Lung (tissue), 11 donors: ENCODE measurements at regions not wholly inside any gene's neighbourhood (a gene's known extent, or its start where the extent isn't known, plus 50 kb on each side); places are given as distances from the start of the nearest gene placed in this dataset.

Experiments used
- ATAC-seq: fragments of 200-7000 bp; cut with Tn5 transposase; one replicate; pipeline ENCODE4 v1.9.1; 2020; ENCODE audit warnings: moderate number of reproducible peaks; ENCODE audit not compliant: insufficient read depth, low FRiP score
- DNase-seq, 3 donors: peaks; one replicate each; pipeline ENCODE4 v3.0.0-alpha.2; 2013 to 2017
- H3K27ac ChIP-seq, 2 donors: one replicate each; pipeline ENCODE4 v1.5.1; 2013; ENCODE audit warnings: mild to moderate bottlenecking in 2 of 2, moderate library complexity in 2 of 2, control low read depth in 1 of 2, inconsistent platforms in 1 of 2, low read depth in 1 of 2, low read length in 1 of 2
- H3K27me3 ChIP-seq, 3 donors: one replicate each; pipeline ENCODE4 v1.5.1; 2013; ENCODE audit warnings: low read length in 2 of 3; ENCODE audit not compliant: control insufficient read depth in 3 of 3, insufficient read depth in 3 of 3
- H3K36me3 ChIP-seq, 4 donors: one replicate each; pipeline ENCODE4 v1.5.1; 2013; ENCODE audit warnings: low read length in 4 of 4, mild to moderate bottlenecking in 1 of 4, moderate library complexity in 1 of 4; ENCODE audit not compliant: control insufficient read depth in 4 of 4, insufficient read depth in 4 of 4
- H3K4me1 ChIP-seq, 5 donors: one replicate each; pipeline ENCODE4 v1.5.1; 2013; ENCODE audit warnings: low read length in 5 of 5, mild to moderate bottlenecking in 2 of 5, moderate library complexity in 1 of 5; ENCODE audit not compliant: control insufficient read depth in 5 of 5, insufficient read depth in 5 of 5
- H3K4me3 ChIP-seq: one replicate; pipeline ENCODE4 v1.5.1; 2013; ENCODE audit warnings: mild to moderate bottlenecking, control low read depth, moderate library complexity
- H3K9ac ChIP-seq, 2 donors: one replicate each; pipeline ENCODE4 v1.5.1; 2013; ENCODE audit warnings: low read length in 2 of 2, control low read depth in 1 of 2; ENCODE audit not compliant: insufficient read depth in 1 of 2
- H3K9me3 ChIP-seq, 4 donors: one replicate each; pipeline ENCODE4 v1.5.1; 2013; ENCODE audit warnings: low read length in 3 of 4, mild to moderate bottlenecking in 1 of 4, moderate library complexity in 1 of 4; ENCODE audit not compliant: control insufficient read depth in 4 of 4, insufficient read depth in 3 of 4
- WGBS, 2 donors: extraction: QIAGEN DNeasy Blood & Tissue Kit; methylation state at CpG; one replicate each; pipeline ENCODE4 v1.1.7; 2013; 5-methylcytosine and 5-hydroxymethylcytosine counted together
- TF ChIP-seq, protein P1 (sequence below): IDR thresholded peaks from 2 replicates; pipeline ENCODE4 v1.5.1; 2012; ENCODE audit warnings: mild to moderate bottlenecking; ENCODE audit errors: control extremely low read depth, extremely low read depth
- donor health status: control.
- donor health status: control.
- donor health status: Bipolar disorder and iron deficiency.
- donor health status: healthy.
- donor health status: DM: yes; HTN: yes; CAD: no.

GRCh38 chr2:187155476-187155875 is 292.6 kb downstream of the CALCRL start:
- TF ChIP-seq, protein P1, sequence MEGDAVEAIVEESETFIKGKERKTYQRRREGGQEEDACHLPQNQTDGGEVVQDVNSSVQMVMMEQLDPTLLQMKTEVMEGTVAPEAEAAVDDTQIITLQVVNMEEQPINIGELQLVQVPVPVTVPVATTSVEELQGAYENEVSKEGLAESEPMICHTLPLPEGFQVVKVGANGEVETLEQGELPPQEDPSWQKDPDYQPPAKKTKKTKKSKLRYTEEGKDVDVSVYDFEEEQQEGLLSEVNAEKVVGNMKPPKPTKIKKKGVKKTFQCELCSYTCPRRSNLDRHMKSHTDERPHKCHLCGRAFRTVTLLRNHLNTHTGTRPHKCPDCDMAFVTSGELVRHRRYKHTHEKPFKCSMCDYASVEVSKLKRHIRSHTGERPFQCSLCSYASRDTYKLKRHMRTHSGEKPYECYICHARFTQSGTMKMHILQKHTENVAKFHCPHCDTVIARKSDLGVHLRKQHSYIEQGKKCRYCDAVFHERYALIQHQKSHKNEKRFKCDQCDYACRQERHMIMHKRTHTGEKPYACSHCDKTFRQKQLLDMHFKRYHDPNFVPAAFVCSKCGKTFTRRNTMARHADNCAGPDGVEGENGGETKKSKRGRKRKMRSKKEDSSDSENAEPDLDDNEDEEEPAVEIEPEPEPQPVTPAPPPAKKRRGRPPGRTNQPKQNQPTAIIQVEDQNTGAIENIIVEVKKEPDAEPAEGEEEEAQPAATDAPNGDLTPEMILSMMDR, result no peak
- peaks cover 0 to 8% (median 1%) of the 10 kb centered on the region in 4 donors for H3K9me3 ChIP-seq
- H3K4me3 ChIP-seq, result no peak overlapping the region
- 77 to 87% methylated on average over 1 of the region's 1 CpG for WGBS, 2 donors
- no peak for DNase-seq
- H3K27me3 ChIP-seq, result no peaks in the 10 kb centered on the region
- H3K27ac ChIP-seq, result no peak overlapping the region
- H3K9ac ChIP-seq, result no peak overlapping the region
- ATAC-seq, result no peak
- no peaks in the 10 kb centered on the region for H3K36me3 ChIP-seq
- no peaks in the 10 kb centered on the region for H3K4me1 ChIP-seq

DNA sequence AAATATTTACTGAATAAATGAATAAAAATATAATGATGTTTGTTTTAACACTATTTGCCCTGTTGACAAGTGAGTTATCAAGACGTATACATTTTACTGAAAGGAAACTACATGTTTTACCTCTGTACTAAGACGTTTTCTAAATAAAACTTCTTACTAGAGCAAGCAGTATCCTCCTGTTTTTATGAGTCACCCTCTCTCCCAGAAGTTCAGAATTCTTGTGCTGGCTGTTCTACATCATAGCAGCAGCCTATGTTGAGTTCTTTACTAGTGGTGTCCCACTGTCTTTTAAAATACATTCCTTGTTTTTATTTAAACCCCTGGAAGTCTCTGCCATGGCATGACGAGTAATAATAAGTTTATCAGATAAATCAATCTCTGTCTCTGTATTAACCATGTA is 297.4 kb downstream of the CALCRL start:
- Histone ChIP-seq H3K9ac (no peak overlapping the region), H3K4me1 (no peaks in the 10 kb centered on the region), H3K4me3 (no peak overlapping the region), H3K9me3 (no peaks in the 10 kb centered on the region), H3K27ac (no peak overlapping the region), H3K36me3 (no peaks in the 10 kb centered on the region), H3K27me3 (no peaks in the 10 kb centered on the region)
- DNase-seq (no peak), ATAC-seq (no peak)
- TF ChIP-seq, protein P1, result no peak
- 53 to 65% methylated on average over 3 of the region's 3 CpGs for WGBS, 2 donors

DNA sequence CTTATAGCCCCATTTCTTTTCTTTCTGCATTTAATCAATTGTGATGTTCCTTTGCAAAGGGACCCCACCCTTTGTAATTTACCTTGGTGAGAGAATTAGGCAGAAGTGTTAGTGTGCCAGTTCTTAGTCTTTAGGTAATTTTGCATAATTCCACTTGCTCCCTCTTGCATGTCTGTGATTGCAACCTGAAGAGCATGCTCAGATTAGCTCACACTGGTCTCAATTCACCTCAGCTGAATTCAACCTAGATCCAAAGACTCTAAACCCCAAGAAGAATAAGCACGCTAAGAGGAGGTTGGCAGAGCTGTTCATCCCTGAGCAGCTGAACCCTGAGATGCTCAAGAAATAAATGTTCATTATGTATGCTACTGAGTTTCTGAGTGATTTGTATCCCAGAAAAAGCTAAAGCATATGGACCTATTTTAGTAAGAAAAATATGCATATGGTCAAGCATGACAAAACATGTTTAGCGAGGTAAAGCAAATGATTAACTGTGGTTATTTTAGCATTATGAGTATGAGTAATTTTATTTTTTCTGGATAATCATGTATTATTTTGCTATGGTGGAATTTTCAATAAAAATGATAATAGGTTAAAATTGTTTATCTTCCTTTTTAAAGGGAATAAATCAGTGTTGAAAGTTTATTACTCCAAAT is 299.2 kb upstream of the ZSWIM2 start:
- H3K9ac ChIP-seq, result no peak overlapping the region
- ATAC-seq (no peak), DNase-seq (no peak)
- H3K9me3 ChIP-seq, result peaks cover 0 to 6% (median 0%) of the 10 kb centered on the region in 4 donors
- H3K4me1 ChIP-seq, result no peaks in the 10 kb centered on the region
- no peak overlapping the region for H3K27ac ChIP-seq
- WGBS, 2 donors, result 47 to 72% methylated on average over 2 of the region's 2 CpGs
- no peaks in the 10 kb centered on the region for H3K36me3 ChIP-seq
- TF ChIP-seq, protein P1, result no peak
- H3K27me3 ChIP-seq, result no peaks in the 10 kb centered on the region
- no peak overlapping the region for H3K4me3 ChIP-seq

DNA sequence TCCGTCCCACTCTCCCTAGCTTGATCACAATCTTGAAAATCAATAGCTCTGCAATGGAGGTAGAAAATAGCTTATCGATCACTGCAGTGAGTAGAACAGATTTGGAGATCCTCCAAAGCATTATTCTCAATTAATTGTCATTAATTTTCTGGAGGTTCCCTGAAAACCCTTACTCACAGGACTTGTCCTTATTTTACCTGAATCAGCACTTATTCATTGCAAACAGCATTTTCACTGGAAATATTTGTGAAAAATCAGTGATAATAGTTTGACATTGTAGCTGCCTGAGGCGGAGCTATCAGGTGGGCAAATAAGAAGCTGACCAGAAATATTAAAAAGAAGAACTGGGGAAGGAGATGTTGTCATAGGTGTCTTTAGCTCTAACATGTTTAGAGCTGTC is 294.6 kb upstream of the ZSWIM2 start:
- TF ChIP-seq, protein P1, result no peak
- Histone ChIP-seq H3K9ac (no peak overlapping the region), H3K27ac (no peak overlapping the region), H3K27me3 (no peaks in the 10 kb centered on the region), H3K36me3 (no peaks in the 10 kb centered on the region), H3K9me3 (peaks cover 0 to 6% (median 0%) of the 10 kb centered on the region in 4 donors), H3K4me3 (no peak overlapping the region), H3K4me1 (no peaks in the 10 kb centered on the region)
- ATAC-seq (no peak), DNase-seq (no peak)
- WGBS, 2 donors, result 84 to 92% methylated on average over 3 of the region's 3 CpGs
